ENCODE measurements at regions not wholly inside any gene's neighbourhood (a gene's known extent, or its start where the extent isn't known, plus 50 kb on each side); places are given as distances from the start of the nearest gene placed in this dataset.

DNA sequence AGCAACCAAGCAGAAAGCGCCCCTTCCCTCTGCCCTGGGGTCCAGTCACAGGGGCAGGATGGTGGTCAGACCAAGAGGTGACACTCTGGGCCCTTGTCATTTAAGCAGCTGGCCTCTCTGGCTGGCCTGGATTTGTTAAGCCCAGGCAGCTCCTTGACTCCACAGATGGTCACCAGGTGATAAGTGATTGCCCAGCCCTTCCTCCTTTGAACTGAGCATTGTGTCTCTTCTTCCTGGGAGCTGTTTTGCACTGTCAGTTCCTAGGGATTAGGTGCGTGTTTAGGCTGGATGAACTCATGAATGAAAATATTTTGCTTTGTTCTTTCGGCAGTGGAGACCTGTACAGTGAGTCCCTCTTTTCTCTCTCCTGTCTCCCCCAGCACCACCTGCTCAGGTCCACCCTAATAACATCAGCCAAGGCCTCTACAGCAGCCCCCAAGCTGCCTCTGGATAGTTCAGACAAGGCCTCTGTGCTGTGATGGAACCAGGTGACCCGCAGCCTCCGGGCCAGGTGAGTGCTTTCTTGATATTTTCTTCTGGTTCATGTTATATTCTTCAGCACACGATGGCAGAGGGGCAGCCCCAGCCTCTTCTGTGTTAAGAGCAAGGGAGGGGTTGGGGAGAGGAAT is 139.7 kb upstream of the PITX1 start:
- no peaks in the 10 kb centered on the region for H3K79me2 ChIP-seq (ENCODE audit: control insufficient read depth, insufficient read depth, low read length)
- no peak overlapping the region for H2AFZ ChIP-seq (ENCODE audit: control insufficient read depth, low read length)
- H3K4me1 ChIP-seq (ENCODE audit: control insufficient read depth, extremely low read depth, insufficient read depth, low read length): no peaks in the 10 kb centered on the region
- H3K4me3 ChIP-seq (ENCODE audit: control insufficient read depth in 2 of 3, extremely low read depth in 1 of 3, insufficient read depth in 2 of 3, low read depth in 1 of 3, low read length in 3 of 3): no peak overlapping the region
- H3K27ac ChIP-seq (ENCODE audit: control insufficient read depth, insufficient read depth, low read length): no peak overlapping the region
- no peak for FAIRE-seq
- TF ChIP-seq EZH2 (IDR thresholded peaks at IDR 0.05; ENCODE audit: low read length): no peak
- no peak for TF ChIP-seq CTCF (optimal IDR thresholded peaks at IDR 0.05 in 1 of 3, IDR thresholded peaks at IDR 0.05 in 1 of 3, conservative IDR thresholded peaks at IDR 0.05 in 1 of 3; ENCODE audit: extremely low read depth in 1 of 3, insufficient read depth in 2 of 3, low read length in 3 of 3)
- dilution Hi-C loops (cut with MboI; ENCODE audit: extremely low pct_ligation_motif_present, low sequenced_read_pairs): no loop called here
- H3K9me3 ChIP-seq (ENCODE audit: control insufficient read depth, low read depth, low read length): no peaks in the 10 kb centered on the region
- peaks cover 29% of the 10 kb centered on the region for H3K27me3 ChIP-seq (ENCODE audit: control insufficient read depth, extremely low read depth, insufficient read depth, low read length)
- H3K9ac ChIP-seq (ENCODE audit: control insufficient read depth, extremely low read depth, insufficient read depth, low read length): no peak overlapping the region
- H3K36me3 ChIP-seq (ENCODE audit: control insufficient read depth in 2 of 2, extremely low read depth in 1 of 2, insufficient read depth in 2 of 2, low read length in 2 of 2): no peaks in the 10 kb centered on the region
- H4K20me1 ChIP-seq (ENCODE audit: control insufficient read depth, extremely low read depth, insufficient read depth, low read length): no peaks in the 10 kb centered on the region
- H3K4me2 ChIP-seq (ENCODE audit: control insufficient read depth, extremely low read depth, insufficient read depth, low read depth, low read length): no peak overlapping the region
- DNase-seq (ENCODE audit: low read depth, low spot score): no peak
- H3K9me1 ChIP-seq (ENCODE audit: control insufficient read depth, extremely low read depth, insufficient read depth, low read length): no peaks in the 10 kb centered on the region

- H3K9ac ChIP-seq (ENCODE audit: control insufficient read depth, extremely low read depth, insufficient read depth, low read length): no peak overlapping the region
- DNase-seq (ENCODE audit: low read depth, low spot score): no peak
- dilution Hi-C loops (cut with MboI; ENCODE audit: extremely low pct_ligation_motif_present, low sequenced_read_pairs): no loop called here
- no peaks in the 10 kb centered on the region for H3K79me2 ChIP-seq (ENCODE audit: control insufficient read depth, insufficient read depth, low read length)
- H3K9me3 ChIP-seq (ENCODE audit: control insufficient read depth, low read depth, low read length): no peaks in the 10 kb centered on the region
- H3K27me3 ChIP-seq (ENCODE audit: control insufficient read depth, extremely low read depth, insufficient read depth, low read length): peaks cover 33% of the 10 kb centered on the region
- no peaks in the 10 kb centered on the region for H3K9me1 ChIP-seq (ENCODE audit: control insufficient read depth, extremely low read depth, insufficient read depth, low read length)
- no peaks in the 10 kb centered on the region for H3K4me1 ChIP-seq (ENCODE audit: control insufficient read depth, extremely low read depth, insufficient read depth, low read length)
- H4K20me1 ChIP-seq (ENCODE audit: control insufficient read depth, extremely low read depth, insufficient read depth, low read length): no peaks in the 10 kb centered on the region
- H3K4me2 ChIP-seq (ENCODE audit: control insufficient read depth, extremely low read depth, insufficient read depth, low read depth, low read length): no peak overlapping the region
- no peaks in the 10 kb centered on the region for H3K36me3 ChIP-seq (ENCODE audit: control insufficient read depth in 2 of 2, extremely low read depth in 1 of 2, insufficient read depth in 2 of 2, low read length in 2 of 2)
- H3K27ac ChIP-seq (ENCODE audit: control insufficient read depth, insufficient read depth, low read length): no peak overlapping the region
- H2AFZ ChIP-seq (ENCODE audit: control insufficient read depth, low read length): no peak overlapping the region
- no peak overlapping the region for H3K4me3 ChIP-seq (ENCODE audit: control insufficient read depth in 2 of 3, extremely low read depth in 1 of 3, insufficient read depth in 2 of 3, low read depth in 1 of 3, low read length in 3 of 3)
- FAIRE-seq: no peak
- TF ChIP-seq CTCF (optimal IDR thresholded peaks at IDR 0.05 in 1 of 3, IDR thresholded peaks at IDR 0.05 in 1 of 3, conservative IDR thresholded peaks at IDR 0.05 in 1 of 3; ENCODE audit: extremely low read depth in 1 of 3, insufficient read depth in 2 of 3, low read length in 3 of 3) (no peak), EZH2 (IDR thresholded peaks at IDR 0.05; ENCODE audit: low read length) (no peak)
Observed at GRCh38 chr5:135172718-135173117, 138.7 kb upstream of the PITX1 start.
